ENCODE measurements at regions not wholly inside any gene's neighbourhood (a gene's known extent, or its start where the extent isn't known, plus 50 kb on each side); places are given as distances from the start of the nearest gene placed in this dataset.
"Not testable (repeated sequence)": the region's sequence is repeated elsewhere in the genome, so short reads cannot be mapped to it uniquely, and the experiment has no call there.

DNA sequence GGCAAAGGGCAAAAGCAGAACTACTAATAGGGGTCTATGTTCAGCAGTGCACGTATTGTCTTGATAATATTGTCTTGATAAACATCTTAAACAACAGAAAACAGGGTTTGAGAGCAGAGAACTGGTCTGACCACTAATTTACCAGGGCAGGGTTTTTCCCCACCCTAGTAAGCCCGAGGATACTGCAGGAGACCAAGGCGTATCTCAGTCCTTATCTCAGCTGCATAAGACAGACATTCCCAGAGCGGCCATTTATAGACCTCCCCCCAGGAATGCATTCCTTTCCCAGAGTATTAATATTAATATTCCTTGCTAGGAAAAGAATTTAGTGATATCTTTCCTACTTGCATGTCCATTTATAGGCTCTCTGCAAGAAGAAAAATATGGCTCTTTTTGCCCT, 222.5 kb upstream of the GRIK2 start:
- not testable (repeated sequence) for H3K4me3 ChIP-seq (ENCODE audit: low read depth, low read length); H3K9me3 ChIP-seq (ENCODE audit: control insufficient read depth, insufficient read depth, low read length); H3K4me1 ChIP-seq (ENCODE audit: control insufficient read depth, insufficient read depth, low read length); H3K36me3 ChIP-seq (ENCODE audit: control insufficient read depth, insufficient read depth, low read length); H3K27me3 ChIP-seq (ENCODE audit: control insufficient read depth, insufficient read depth, low read length); H3K9ac ChIP-seq (ENCODE audit: low read depth, low read length)

- Histone ChIP-seq H3K4me3 (ENCODE audit: low read depth, low read length) (no peak overlapping the region), H3K27me3 (ENCODE audit: control insufficient read depth, insufficient read depth, low read length) (no peaks in the 10 kb centered on the region), H3K4me1 (ENCODE audit: control insufficient read depth, insufficient read depth, low read length) (no peaks in the 10 kb centered on the region), H3K36me3 (ENCODE audit: control insufficient read depth, insufficient read depth, low read length) (no peaks in the 10 kb centered on the region), H3K9me3 (ENCODE audit: control insufficient read depth, insufficient read depth, low read length) (no peaks in the 10 kb centered on the region), H3K9ac (ENCODE audit: low read depth, low read length) (no peak overlapping the region)
Measured at GRCh38 chr6:101178748-101179147, 214.8 kb upstream of the GRIK2 start.

DNA sequence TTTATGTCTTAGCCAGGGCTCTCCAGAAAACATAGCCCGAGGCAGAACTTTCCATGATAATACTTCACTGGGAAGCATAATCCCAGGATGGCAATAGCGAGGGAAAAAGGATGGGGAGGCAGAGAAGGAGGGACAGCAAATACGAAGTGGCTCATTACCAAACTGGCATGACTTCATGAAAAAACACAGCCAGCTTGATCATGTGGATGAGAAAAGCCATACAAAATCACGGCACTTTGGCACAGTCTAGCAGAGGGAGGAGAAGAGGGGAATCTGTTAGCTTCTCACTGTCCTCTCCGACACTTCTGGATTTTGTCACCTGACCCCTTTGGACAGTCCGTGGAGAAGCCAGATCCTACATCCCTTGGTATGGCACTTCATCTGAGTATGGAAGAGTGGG, 212.5 kb upstream of the GRIK2 start:
- H3K4me1 ChIP-seq (ENCODE audit: control insufficient read depth, insufficient read depth, low read length) = no peaks in the 10 kb centered on the region
- H3K9ac ChIP-seq (ENCODE audit: low read depth, low read length) = no peak overlapping the region
- no peaks in the 10 kb centered on the region for H3K36me3 ChIP-seq (ENCODE audit: control insufficient read depth, insufficient read depth, low read length)
- H3K4me3 ChIP-seq (ENCODE audit: low read depth, low read length) = no peak overlapping the region
- H3K27me3 ChIP-seq (ENCODE audit: control insufficient read depth, insufficient read depth, low read length) = no peaks in the 10 kb centered on the region
- H3K9me3 ChIP-seq (ENCODE audit: control insufficient read depth, insufficient read depth, low read length) = no peaks in the 10 kb centered on the region

- not testable (repeated sequence) for H3K9ac ChIP-seq (ENCODE audit: low read depth, low read length); H3K27me3 ChIP-seq (ENCODE audit: control insufficient read depth, insufficient read depth, low read length); H3K4me3 ChIP-seq (ENCODE audit: low read depth, low read length); H3K36me3 ChIP-seq (ENCODE audit: control insufficient read depth, insufficient read depth, low read length); H3K4me1 ChIP-seq (ENCODE audit: control insufficient read depth, insufficient read depth, low read length); H3K9me3 ChIP-seq (ENCODE audit: control insufficient read depth, insufficient read depth, low read length)
Measured at GRCh38 chr6:101188285-101188798, 205.2 kb upstream of the GRIK2 start.

GRCh38 chr6:101195588-101195987, 197.9 kb upstream of the GRIK2 start:
- Histone ChIP-seq H3K36me3 (ENCODE audit: control insufficient read depth, insufficient read depth, low read length) (no peaks in the 10 kb centered on the region), H3K27me3 (ENCODE audit: control insufficient read depth, insufficient read depth, low read length) (no peaks in the 10 kb centered on the region), H3K4me1 (ENCODE audit: control insufficient read depth, insufficient read depth, low read length) (no peaks in the 10 kb centered on the region), H3K9ac (ENCODE audit: low read depth, low read length) (no peak overlapping the region), H3K9me3 (ENCODE audit: control insufficient read depth, insufficient read depth, low read length) (no peaks in the 10 kb centered on the region), H3K4me3 (ENCODE audit: low read depth, low read length) (no peak overlapping the region)

- H3K4me1 ChIP-seq (ENCODE audit: control insufficient read depth, insufficient read depth, low read length) = no peaks in the 10 kb centered on the region
- no peak overlapping the region for H3K9ac ChIP-seq (ENCODE audit: low read depth, low read length)
- no peaks in the 10 kb centered on the region for H3K9me3 ChIP-seq (ENCODE audit: control insufficient read depth, insufficient read depth, low read length)
- H3K27me3 ChIP-seq (ENCODE audit: control insufficient read depth, insufficient read depth, low read length) = no peaks in the 10 kb centered on the region
- H3K36me3 ChIP-seq (ENCODE audit: control insufficient read depth, insufficient read depth, low read length) = no peaks in the 10 kb centered on the region
- H3K4me3 ChIP-seq (ENCODE audit: low read depth, low read length) = no peak overlapping the region
Measured at GRCh38 chr6:101199441-101199840, 194.1 kb upstream of the GRIK2 start.

DNA sequence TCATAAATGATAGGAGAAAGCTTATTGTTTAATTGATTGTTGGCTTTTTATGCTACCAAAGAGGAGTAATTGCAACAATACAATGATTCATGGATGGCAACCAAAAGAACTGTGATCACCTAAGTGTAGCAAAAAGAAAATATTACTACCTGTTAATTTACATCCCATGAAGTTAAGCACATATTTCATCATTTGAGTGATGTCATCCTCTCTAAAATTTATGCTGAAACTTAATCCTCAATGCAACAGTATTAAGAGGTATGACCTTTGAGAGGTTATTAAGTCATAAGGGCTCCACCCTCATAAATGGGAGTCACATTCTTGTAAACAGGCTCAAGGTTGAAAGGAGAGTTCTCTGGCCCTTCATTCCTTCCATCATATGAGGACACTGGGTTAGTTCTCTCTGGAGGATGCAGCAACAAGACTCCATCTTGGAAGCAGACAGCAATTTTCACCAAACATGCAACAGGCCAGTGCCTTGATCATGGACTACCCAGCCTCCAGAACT, 190.6 kb upstream of the GRIK2 start:
- H3K4me3 ChIP-seq (ENCODE audit: low read depth, low read length) = no peak overlapping the region
- H3K4me1 ChIP-seq (ENCODE audit: control insufficient read depth, insufficient read depth, low read length) = no peaks in the 10 kb centered on the region
- H3K36me3 ChIP-seq (ENCODE audit: control insufficient read depth, insufficient read depth, low read length) = no peaks in the 10 kb centered on the region
- no peak overlapping the region for H3K9ac ChIP-seq (ENCODE audit: low read depth, low read length)
- no peaks in the 10 kb centered on the region for H3K27me3 ChIP-seq (ENCODE audit: control insufficient read depth, insufficient read depth, low read length)
- H3K9me3 ChIP-seq (ENCODE audit: control insufficient read depth, insufficient read depth, low read length) = no peaks in the 10 kb centered on the region

GRCh38 chr6:101203664-101204063, 189.8 kb upstream of the GRIK2 start:
- no peak overlapping the region for H3K9ac ChIP-seq (ENCODE audit: low read depth, low read length)

GRCh38 chr6:101208152-101208551, 185.4 kb upstream of the GRIK2 start:
- Histone ChIP-seq H3K9ac (ENCODE audit: low read depth, low read length) (no peak overlapping the region), H3K36me3 (ENCODE audit: control insufficient read depth, insufficient read depth, low read length) (no peaks in the 10 kb centered on the region), H3K27me3 (ENCODE audit: control insufficient read depth, insufficient read depth, low read length) (no peaks in the 10 kb centered on the region), H3K9me3 (ENCODE audit: control insufficient read depth, insufficient read depth, low read length) (no peaks in the 10 kb centered on the region), H3K4me1 (ENCODE audit: control insufficient read depth, insufficient read depth, low read length) (no peaks in the 10 kb centered on the region), H3K4me3 (ENCODE audit: low read depth, low read length) (no peak overlapping the region)

More at GRCh38 chr6:101203664-101204063, 189.8 kb upstream of the GRIK2 start:
- H3K4me1 ChIP-seq (ENCODE audit: control insufficient read depth, insufficient read depth, low read length) = no peaks in the 10 kb centered on the region
- no peaks in the 10 kb centered on the region for H3K9me3 ChIP-seq (ENCODE audit: control insufficient read depth, insufficient read depth, low read length)
- no peaks in the 10 kb centered on the region for H3K27me3 ChIP-seq (ENCODE audit: control insufficient read depth, insufficient read depth, low read length)
- no peaks in the 10 kb centered on the region for H3K36me3 ChIP-seq (ENCODE audit: control insufficient read depth, insufficient read depth, low read length)
- H3K4me3 ChIP-seq (ENCODE audit: low read depth, low read length) = no peak overlapping the region

GRCh38 chr6:101212640-101213039, 180.9 kb upstream of the GRIK2 start:
- Histone ChIP-seq H3K9ac (ENCODE audit: low read depth, low read length) (no peak overlapping the region), H3K4me3 (ENCODE audit: low read depth, low read length) (no peak overlapping the region)

GRCh38 chr6:101222007-101222406, 171.5 kb upstream of the GRIK2 start:
- Histone ChIP-seq H3K4me1 (ENCODE audit: control insufficient read depth, insufficient read depth, low read length) (peaks cover 6% of the 10 kb centered on the region), H3K27me3 (ENCODE audit: control insufficient read depth, insufficient read depth, low read length) (no peaks in the 10 kb centered on the region)

More at GRCh38 chr6:101212640-101213039, 180.9 kb upstream of the GRIK2 start:
- Histone ChIP-seq H3K4me1 (ENCODE audit: control insufficient read depth, insufficient read depth, low read length) (no peaks in the 10 kb centered on the region), H3K36me3 (ENCODE audit: control insufficient read depth, insufficient read depth, low read length) (no peaks in the 10 kb centered on the region), H3K9me3 (ENCODE audit: control insufficient read depth, insufficient read depth, low read length) (no peaks in the 10 kb centered on the region), H3K27me3 (ENCODE audit: control insufficient read depth, insufficient read depth, low read length) (no peaks in the 10 kb centered on the region)

DNA sequence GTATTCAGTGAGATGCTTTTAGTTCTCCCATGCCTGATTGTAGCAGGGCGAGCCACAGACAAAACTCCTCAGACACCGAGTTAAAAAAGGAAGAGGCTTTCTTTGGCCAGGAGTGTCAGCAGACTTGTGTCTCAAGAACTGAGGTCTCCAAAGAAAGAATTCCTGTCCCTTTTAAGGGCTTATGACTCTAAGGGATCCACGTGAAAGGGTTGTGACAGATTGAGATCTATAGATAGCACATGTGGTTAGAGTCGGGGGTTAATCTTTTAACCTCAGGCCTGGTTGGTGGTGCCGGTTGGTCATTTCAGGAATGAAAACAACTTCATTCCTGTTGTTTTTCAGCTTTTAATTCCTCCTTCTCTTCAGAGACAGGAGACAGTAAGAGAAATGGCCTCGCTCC, 168.8 kb upstream of the GRIK2 start:
- Histone ChIP-seq H3K9me3 (ENCODE audit: control insufficient read depth, insufficient read depth, low read length) (no peaks in the 10 kb centered on the region), H3K27me3 (ENCODE audit: control insufficient read depth, insufficient read depth, low read length) (no peaks in the 10 kb centered on the region), H3K4me3 (ENCODE audit: low read depth, low read length) (no peak overlapping the region)

More at GRCh38 chr6:101222007-101222406, 171.5 kb upstream of the GRIK2 start:
- Histone ChIP-seq H3K9me3 (ENCODE audit: control insufficient read depth, insufficient read depth, low read length) (no peaks in the 10 kb centered on the region), H3K4me3 (ENCODE audit: low read depth, low read length) (no peak overlapping the region), H3K36me3 (ENCODE audit: control insufficient read depth, insufficient read depth, low read length) (no peaks in the 10 kb centered on the region), H3K9ac (ENCODE audit: low read depth, low read length) (no peak overlapping the region)

More for the DNA sequence above, 168.8 kb upstream of the GRIK2 start:
- Histone ChIP-seq H3K9ac (ENCODE audit: low read depth, low read length) (no peak overlapping the region), H3K36me3 (ENCODE audit: control insufficient read depth, insufficient read depth, low read length) (no peaks in the 10 kb centered on the region), H3K4me1 (ENCODE audit: control insufficient read depth, insufficient read depth, low read length) (peaks cover 6% of the 10 kb centered on the region)
